GM23338 (cell line): ENCODE measurements at regions not wholly inside any gene's neighbourhood (a gene's known extent, or its start where the extent isn't known, plus 50 kb on each side); places are given as distances from the start of the nearest gene placed in this dataset.

Source experiments
- CREB1 ChIP-seq: fragments of 250-450 bp; sonication (Bioruptor Pico); IDR thresholded peaks from 2 replicates; pipeline ENCODE4 v1.5.0; 2020; ENCODE audit warnings: low read depth, mild to moderate bottlenecking, moderate library complexity
- CTCF ChIP-seq, 2 experiments: fragments of 200-600 bp in 1 of 2; sonication (generic) in 1 of 2; conservative IDR thresholded peaks; 2 replicates each; pipeline versions ENCODE4 v1.5.1 to v1.6.1; 2016 to 2017; ENCODE audit warnings: antibody characterized with exemption in 2 of 2, low read depth in 2 of 2, mild to moderate bottlenecking in 2 of 2, moderate library complexity in 1 of 2
- EZH2 ChIP-seq: fragments of 200-600 bp; sonication (generic); IDR thresholded peaks from one replicate; pipeline ENCODE4 v1.8.0; 2017; ENCODE audit warnings: antibody characterized with exemption, mild to moderate bottlenecking, low read depth; ENCODE audit not compliant: unreplicated experiment
- EZH2phosphoT487 ChIP-seq: fragments of 200-600 bp; sonication (generic); IDR thresholded peaks from one replicate; pipeline ENCODE4 v1.8.1; 2018; ENCODE audit warnings: antibody characterized with exemption; ENCODE audit not compliant: unreplicated experiment
- POLR2AphosphoS5 ChIP-seq: IDR thresholded peaks from 2 replicates; pipeline ENCODE4 v1.6.1; 2016; ENCODE audit warnings: antibody characterized with exemption, low read depth
- REST ChIP-seq: IDR thresholded peaks from one replicate; pipeline ENCODE4 v1.6.1; 2018; ENCODE audit warnings: antibody characterized with exemption; ENCODE audit not compliant: unreplicated experiment

GRCh38 chr6:12538881-12539357, 177.6 kb upstream of the PHACTR1 start:
- no peak for TF ChIP-seq CTCF (conservative IDR thresholded peaks at IDR 0.05; ENCODE audit: low read depth in 2 of 2)
- TF ChIP-seq REST = no peak
- TF ChIP-seq POLR2AphosphoS5 = no peak
- no peak for TF ChIP-seq EZH2phosphoT487
- TF ChIP-seq EZH2 = no peak
- TF ChIP-seq CREB1 (CRISPR knock-in tag) = no peak
